ENCODE measurements at regions not wholly inside any gene's neighbourhood (a gene's known extent, or its start where the extent isn't known, plus 50 kb on each side); places are given as distances from the start of the nearest gene placed in this dataset.
"Not testable (repeated sequence)": the region's sequence is repeated elsewhere in the genome, so short reads cannot be mapped to it uniquely, and the experiment has no call there.

- DNase-seq (ENCODE audit: low read depth) = no peak
Measured at GRCh38 chr1:238377280-238377919, 486.7 kb upstream of the ZP4 start.

GRCh38 chr1:238370599-238370998, 479.9 kb upstream of the ZP4 start:
- DNase-seq (ENCODE audit: low read depth) = no peak

GRCh38 chr1:238364214-238364892, 473.6 kb upstream of the ZP4 start:
- no peak for DNase-seq (ENCODE audit: low read depth)

GRCh38 chr1:238360474-238360873, 469.8 kb upstream of the ZP4 start:
- no peak for DNase-seq (ENCODE audit: low read depth)

GRCh38 chr1:238350471-238350870, 459.7 kb upstream of the ZP4 start:
- no peak for DNase-seq (ENCODE audit: low read depth)

GRCh38 chr1:238346340-238346739, 455.6 kb upstream of the ZP4 start:
- no peak for DNase-seq (ENCODE audit: low read depth)

- DNase-seq (ENCODE audit: low read depth) = no peak
Measured at GRCh38 chr1:238345837-238346236, 455.1 kb upstream of the ZP4 start.

GRCh38 chr1:238343852-238344251, 453.1 kb upstream of the ZP4 start:
- DNase-seq (ENCODE audit: low read depth) = no peak

- DNase-seq (ENCODE audit: low read depth) = no peak
Measured at GRCh38 chr1:238341395-238341794, 450.7 kb upstream of the ZP4 start.

- DNase-seq (ENCODE audit: low read depth) = peak; percentile 45
Measured at GRCh38 chr1:238340989-238341388, 450.3 kb upstream of the ZP4 start.

- DNase-seq (ENCODE audit: low read depth) = peak; percentile 32
Measured at GRCh38 chr1:238336531-238336930, 445.8 kb upstream of the ZP4 start.

- no peak for DNase-seq (ENCODE audit: low read depth)
Measured at GRCh38 chr1:238334170-238334569, 443.4 kb upstream of the ZP4 start.

- no peak for DNase-seq (ENCODE audit: low read depth)
Measured at GRCh38 chr1:238331557-238331956, 440.8 kb upstream of the ZP4 start.

GRCh38 chr1:238329671-238330070, 438.9 kb upstream of the ZP4 start:
- DNase-seq (ENCODE audit: low read depth) = peak; percentile 15

GRCh38 chr1:238327033-238327432, 436.3 kb upstream of the ZP4 start:
- DNase-seq (ENCODE audit: low read depth) = not testable (repeated sequence)

- not testable (repeated sequence) for DNase-seq (ENCODE audit: low read depth)
Measured at GRCh38 chr1:238326479-238326878, 435.8 kb upstream of the ZP4 start.

GRCh38 chr1:238324211-238324864, 433.6 kb upstream of the ZP4 start:
- DNase-seq (ENCODE audit: low read depth) = no peak

- DNase-seq (ENCODE audit: low read depth) = no peak
Measured at GRCh38 chr1:238323490-238323889, 432.8 kb upstream of the ZP4 start.

GRCh38 chr1:238319957-238320356, 429.2 kb upstream of the ZP4 start:
- no peak for DNase-seq (ENCODE audit: low read depth)

- no peak for DNase-seq (ENCODE audit: low read depth)
Measured at GRCh38 chr1:238318294-238319110, 427.8 kb upstream of the ZP4 start.

- no peak for DNase-seq (ENCODE audit: low read depth)
Measured at GRCh38 chr1:238312969-238313368, 422.2 kb upstream of the ZP4 start.

GRCh38 chr1:238306411-238306810, 415.7 kb upstream of the ZP4 start:
- no peak for DNase-seq (ENCODE audit: low read depth)
